GM19395 (cell line): ENCODE measurements at regions not wholly inside any gene's neighbourhood (a gene's known extent, or its start where the extent isn't known, plus 50 kb on each side); places are given as distances from the start of the nearest gene placed in this dataset.

Source experiments
- ATAC-seq: cut with Tn5 transposase; IDR thresholded peaks from one replicate; pipeline ENCODE4 v1.9.1; 2021; ENCODE audit warnings: mild to moderate bottlenecking, moderate library complexity; ENCODE audit not compliant: unreplicated experiment

- no peak for ATAC-seq
These were observed 143.7 kb downstream of the IRS1 start for GRCh38 chr2:226655871-226656270.

GRCh38 chr2:226652983-226653765 lies 146.4 kb downstream of the IRS1 start:
- no peak for ATAC-seq

GRCh38 chr2:226652369-226652768 lies 147.3 kb downstream of the IRS1 start:
- ATAC-seq: peak; percentile 62

- ATAC-seq: peak; percentile 87
These were observed 149.6 kb downstream of the IRS1 start for GRCh38 chr2:226649871-226650660.

GRCh38 chr2:226649201-226649600 lies 150.4 kb downstream of the IRS1 start:
- ATAC-seq: no peak

- no peak for ATAC-seq
These were observed 151.8 kb downstream of the IRS1 start for GRCh38 chr2:226647621-226648518.

- ATAC-seq: no peak
These were observed 155.2 kb downstream of the IRS1 start for GRCh38 chr2:226644399-226644865.

- ATAC-seq: no peak
These were observed 155.7 kb downstream of the IRS1 start for GRCh38 chr2:226643946-226644282.

GRCh38 chr2:226643030-226643945 lies 156.3 kb downstream of the IRS1 start:
- no peak for ATAC-seq

GRCh38 chr2:226641008-226641407 lies 158.6 kb downstream of the IRS1 start:
- no peak for ATAC-seq

GRCh38 chr2:226640501-226640900 lies 159.1 kb downstream of the IRS1 start:
- no peak for ATAC-seq

GRCh38 chr2:226639550-226639949 lies 160.1 kb downstream of the IRS1 start:
- ATAC-seq: no peak

GRCh38 chr2:226638576-226638975 lies 161.0 kb downstream of the IRS1 start:
- ATAC-seq: no peak

GRCh38 chr2:226637383-226637782 lies 162.2 kb downstream of the IRS1 start:
- ATAC-seq: no peak

GRCh38 chr2:226636586-226636985 lies 163.0 kb downstream of the IRS1 start:
- no peak for ATAC-seq

- no peak for ATAC-seq
These were observed 164.5 kb downstream of the IRS1 start for GRCh38 chr2:226634943-226635604.

- ATAC-seq: no peak
These were observed 167.9 kb downstream of the IRS1 start for GRCh38 chr2:226631671-226632070.

- no peak for ATAC-seq
These were observed 168.4 kb downstream of the IRS1 start for GRCh38 chr2:226631187-226631586.

- no peak for ATAC-seq
These were observed 173.7 kb downstream of the IRS1 start for GRCh38 chr2:226625946-226626345.
